ENCODE measurements at regions not wholly inside any gene's neighbourhood (a gene's known extent, or its start where the extent isn't known, plus 50 kb on each side); places are given as distances from the start of the nearest gene placed in this dataset.
A peak's percentile ranks its signal among the peaks of the same experiment; 100 is the strongest.

DNA sequence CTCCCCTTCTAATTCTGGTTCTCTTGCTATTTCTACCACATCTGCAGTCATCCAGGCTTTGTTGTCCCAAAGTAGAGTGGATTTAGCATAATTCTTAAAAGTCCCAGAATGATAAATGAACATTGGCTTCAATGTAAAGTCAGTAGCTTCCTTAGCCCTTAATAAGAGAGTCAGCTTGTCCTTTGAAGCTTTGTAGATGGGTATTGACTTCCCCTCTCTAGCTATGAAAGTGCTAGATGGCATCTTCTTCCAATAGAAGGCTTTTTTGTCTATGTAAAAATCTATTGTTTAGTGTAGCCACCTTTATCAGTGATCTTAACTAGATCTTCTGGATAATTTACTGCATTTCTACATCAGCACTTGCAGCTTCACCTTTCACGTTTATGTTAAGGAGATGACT lies 181.4 kb upstream of the B3GALT2 start:
- no peak for ATAC-seq
- Mint-ChIP-seq H3K9me3 (no peaks in the 10 kb centered on the region), H3K4me1 (peaks cover 17% of the 10 kb centered on the region), H3K4me3 (peak overlapping the region in 1 of 2 donors; percentile 59), H3K27me3 (no peaks in the 10 kb centered on the region), H3K27ac (no peak overlapping the region)
- DNase-seq: no peak

DNA sequence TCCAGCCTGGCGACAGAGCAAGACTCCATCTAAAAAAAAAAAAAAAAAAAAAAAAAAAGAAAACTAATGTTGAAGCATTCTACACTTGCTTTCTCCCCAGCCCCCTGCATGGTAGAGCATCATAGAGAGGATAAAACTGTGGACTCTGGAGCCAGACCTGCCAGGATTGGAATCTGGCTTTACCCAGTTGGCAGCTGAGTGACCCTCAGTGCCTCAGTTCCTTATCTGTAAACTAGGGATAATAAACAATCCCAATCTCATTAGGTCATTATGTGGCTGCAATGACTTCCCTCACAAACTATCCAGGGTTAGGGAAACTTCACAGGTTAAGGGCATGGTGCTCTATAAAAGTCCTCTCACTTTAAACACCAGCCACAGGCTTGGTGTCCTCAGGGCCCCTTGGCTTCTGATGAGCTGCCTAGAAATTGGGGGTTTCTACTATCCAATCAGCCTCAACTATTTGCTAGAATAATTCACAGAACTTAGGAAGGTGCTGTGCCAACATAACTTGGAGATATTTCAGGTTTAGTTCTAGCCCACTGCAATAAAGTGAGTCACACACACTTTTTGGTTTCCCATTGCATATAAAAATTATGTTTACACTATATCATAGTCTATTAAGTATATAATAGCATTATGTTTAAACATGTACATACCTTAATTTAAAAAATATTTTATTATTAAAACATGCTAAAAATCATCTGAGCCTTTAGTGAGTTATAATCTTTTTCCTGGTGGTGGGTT lies 180.5 kb upstream of the B3GALT2 start:
- no peak for ATAC-seq
- H3K9me3 Mint-ChIP-seq: no peaks in the 10 kb centered on the region
- H3K27me3 Mint-ChIP-seq: no peaks in the 10 kb centered on the region
- H3K4me3 Mint-ChIP-seq: no peak overlapping the region
- H3K27ac Mint-ChIP-seq: no peak overlapping the region
- DNase-seq: no peak
- H3K4me1 Mint-ChIP-seq: peaks cover 15% of the 10 kb centered on the region

DNA sequence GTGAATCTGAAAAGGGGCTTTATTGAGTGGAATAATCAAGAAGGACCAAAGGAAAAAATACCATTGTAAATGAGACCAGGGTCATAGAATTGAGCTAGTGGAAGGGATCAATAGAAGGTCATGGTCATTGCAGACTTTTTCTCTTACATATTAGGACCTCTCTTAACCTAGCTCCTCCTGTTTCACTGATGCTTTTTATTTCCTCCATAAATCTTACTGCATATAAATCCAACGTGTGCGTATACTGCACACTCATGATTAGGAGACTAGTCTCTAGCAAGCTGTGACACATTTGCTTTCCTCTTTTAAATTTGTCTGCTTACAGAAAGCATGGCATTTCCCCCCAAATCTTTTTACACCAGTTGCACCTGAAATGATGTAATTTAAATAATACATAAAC lies 179.6 kb upstream of the B3GALT2 start:
- DNase-seq: no peak
- Mint-ChIP-seq H3K27me3 (no peaks in the 10 kb centered on the region), H3K27ac (peak overlapping the region in 1 of 2 donors; percentile 43), H3K4me1 (peaks cover 12% of the 10 kb centered on the region), H3K4me3 (no peak overlapping the region), H3K9me3 (no peaks in the 10 kb centered on the region)
- ATAC-seq: no peak

DNA sequence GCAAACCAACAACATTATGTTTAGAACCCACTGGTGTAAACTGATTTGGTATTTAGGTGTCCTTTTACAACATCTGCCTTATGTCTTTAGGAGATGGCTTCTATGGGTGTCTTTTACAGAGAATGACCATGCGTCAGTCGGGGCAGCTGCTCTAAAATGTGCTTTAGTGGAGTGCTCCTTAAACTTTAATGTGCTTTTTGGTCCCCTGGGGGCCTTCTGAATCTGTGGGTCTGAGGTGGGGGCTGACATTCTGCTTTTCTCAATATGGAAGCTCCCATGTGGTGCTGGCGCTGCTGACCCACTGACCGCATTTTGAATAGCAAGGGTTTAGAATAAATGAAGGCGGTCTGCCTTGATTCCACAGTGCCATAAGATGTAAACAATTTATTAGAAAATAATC lies 173.2 kb upstream of the B3GALT2 start:
- Mint-ChIP-seq H3K27me3 (no peaks in the 10 kb centered on the region), H3K4me1 (no peaks in the 10 kb centered on the region), H3K9me3 (no peaks in the 10 kb centered on the region), H3K27ac (no peak overlapping the region), H3K4me3 (no peak overlapping the region)
- no peak for ATAC-seq
- no peak for DNase-seq

DNA sequence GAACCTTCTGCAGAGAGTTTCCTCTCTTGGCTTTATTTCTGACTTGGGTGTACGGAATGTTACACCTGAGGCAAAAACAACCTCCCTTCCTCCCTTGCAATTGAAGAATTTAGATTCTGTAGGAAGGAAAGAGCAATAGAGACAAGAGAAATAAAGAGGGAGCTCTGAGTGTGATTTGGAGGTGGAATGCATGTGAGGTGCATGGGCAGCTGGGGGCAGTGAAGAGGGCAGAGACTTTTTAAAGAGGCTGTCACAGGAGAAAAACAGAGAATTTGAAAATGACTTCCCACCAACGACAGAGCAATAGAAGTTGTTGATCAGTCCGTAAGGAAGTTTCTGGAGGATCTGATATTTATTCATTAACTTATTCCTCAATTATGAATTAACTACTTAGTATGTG lies 172.0 kb upstream of the B3GALT2 start:
- no peaks in the 10 kb centered on the region for H3K27me3 Mint-ChIP-seq
- no peak overlapping the region for H3K27ac Mint-ChIP-seq
- H3K4me3 Mint-ChIP-seq: no peak overlapping the region
- H3K9me3 Mint-ChIP-seq: no peaks in the 10 kb centered on the region
- no peak for DNase-seq
- no peaks in the 10 kb centered on the region for H3K4me1 Mint-ChIP-seq
- ATAC-seq: no peak

DNA sequence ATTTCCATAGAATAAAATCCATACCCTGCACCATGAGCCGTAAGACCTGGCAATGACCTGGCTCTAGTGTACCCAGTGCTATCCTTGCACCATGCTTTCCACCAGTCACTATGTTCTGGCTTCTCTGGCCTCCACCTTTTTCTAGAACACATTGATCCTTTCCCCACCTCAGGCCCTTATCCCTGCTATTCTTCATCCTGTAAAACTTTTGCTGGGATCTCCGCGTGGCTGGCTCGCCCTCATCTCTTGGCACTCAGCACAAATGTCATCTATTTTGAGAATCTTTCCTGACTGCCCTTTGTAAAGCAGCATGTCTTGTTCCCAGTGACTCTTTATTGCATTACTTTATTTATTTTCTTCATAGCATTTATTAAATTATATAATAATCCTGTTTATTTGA lies 169.8 kb upstream of the B3GALT2 start:
- DNase-seq (no peak), ATAC-seq (no peak)
- Mint-ChIP-seq H3K4me3 (no peak overlapping the region), H3K27ac (no peak overlapping the region), H3K27me3 (no peaks in the 10 kb centered on the region), H3K9me3 (no peaks in the 10 kb centered on the region), H3K4me1 (no peaks in the 10 kb centered on the region)

DNA sequence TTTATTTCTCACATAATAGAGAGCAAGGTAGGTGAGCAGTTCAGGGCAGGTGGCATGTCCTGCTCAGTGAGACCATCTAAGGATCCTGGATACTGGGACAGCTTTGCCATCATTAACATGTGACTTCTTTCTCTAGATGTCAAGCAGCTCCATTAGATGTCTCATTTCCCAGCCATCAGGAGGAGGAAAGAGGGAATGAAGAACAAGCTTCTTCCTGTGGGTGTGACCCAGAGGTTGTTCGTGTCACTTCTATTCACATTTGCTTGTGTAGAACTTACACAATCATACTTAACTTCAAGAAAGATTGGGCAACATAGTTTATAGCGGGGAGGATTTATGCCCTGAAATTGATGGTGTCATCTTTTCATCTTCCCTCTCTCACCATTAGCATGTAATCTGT lies 169.2 kb upstream of the B3GALT2 start:
- no peak for DNase-seq
- no peaks in the 10 kb centered on the region for H3K27me3 Mint-ChIP-seq
- no peak for ATAC-seq
- no peaks in the 10 kb centered on the region for H3K4me1 Mint-ChIP-seq
- H3K27ac Mint-ChIP-seq: no peak overlapping the region
- H3K9me3 Mint-ChIP-seq: no peaks in the 10 kb centered on the region
- no peak overlapping the region for H3K4me3 Mint-ChIP-seq

DNA sequence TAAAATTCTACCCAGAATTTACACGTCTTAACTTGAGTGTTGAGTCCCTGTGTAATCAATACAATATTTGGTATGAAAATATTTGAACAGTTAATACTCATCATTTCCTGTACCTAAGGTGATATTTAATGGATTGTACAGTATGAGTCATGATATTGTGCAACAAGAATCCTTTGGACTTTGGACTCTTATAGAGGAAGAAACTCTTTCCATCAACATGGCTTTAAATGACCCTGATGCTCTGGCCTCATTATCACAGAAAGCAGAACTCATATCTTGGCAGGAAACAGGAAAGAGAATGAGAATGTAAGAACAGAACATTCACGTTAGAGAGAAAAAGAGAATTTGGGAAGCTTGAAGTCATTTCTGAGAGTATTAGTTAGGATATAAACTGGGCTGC lies 168.8 kb upstream of the B3GALT2 start:
- DNase-seq: no peak
- no peaks in the 10 kb centered on the region for H3K9me3 Mint-ChIP-seq
- no peak for ATAC-seq

DNA sequence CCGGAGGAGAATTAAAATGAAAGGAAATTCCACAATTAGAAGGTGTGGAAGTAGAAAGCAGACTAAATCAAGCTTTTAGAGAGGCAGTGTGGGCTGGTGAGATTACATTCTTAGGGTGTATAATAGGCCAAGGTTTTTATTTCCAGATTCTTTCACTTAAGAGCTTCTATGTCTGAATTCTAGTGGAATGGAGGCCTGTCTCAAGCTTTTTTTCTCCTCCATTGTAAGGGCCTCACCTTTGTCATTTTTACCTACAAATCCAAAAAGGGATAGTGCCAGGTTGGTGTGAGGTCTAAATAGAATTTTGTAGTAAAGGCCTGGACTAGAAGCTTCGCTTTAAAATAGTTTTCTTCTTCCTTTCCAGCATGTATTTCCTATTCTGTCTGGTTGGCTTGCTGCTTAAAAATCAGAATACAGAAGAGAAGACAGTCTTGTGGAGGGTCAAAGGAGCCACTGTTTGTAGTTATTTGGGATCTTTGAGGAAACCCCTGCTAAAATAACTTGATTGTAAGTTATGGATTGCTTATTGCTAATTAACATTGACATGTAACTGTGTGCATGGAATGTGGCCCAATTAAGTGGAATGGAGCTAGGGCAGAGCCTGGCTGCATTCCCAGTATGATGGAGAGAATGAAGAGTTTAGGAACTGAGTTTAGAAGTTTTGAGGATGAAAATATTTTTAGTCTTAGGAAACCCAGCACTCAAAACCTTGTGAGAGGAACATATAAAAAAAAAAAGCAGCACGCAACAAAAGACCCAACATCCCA lies 162.5 kb upstream of the B3GALT2 start:
- Mint-ChIP-seq H3K27ac (no peak overlapping the region), H3K27me3 (no peaks in the 10 kb centered on the region), H3K9me3 (no peaks in the 10 kb centered on the region), H3K4me1 (no peaks in the 10 kb centered on the region), H3K4me3 (no peak overlapping the region)
- no peak for ATAC-seq
- DNase-seq: no peak

More for the DNA sequence above, 168.8 kb upstream of the B3GALT2 start:
- H3K27me3 Mint-ChIP-seq: no peaks in the 10 kb centered on the region
- no peak overlapping the region for H3K4me3 Mint-ChIP-seq
- H3K27ac Mint-ChIP-seq: no peak overlapping the region
- no peaks in the 10 kb centered on the region for H3K4me1 Mint-ChIP-seq

DNA sequence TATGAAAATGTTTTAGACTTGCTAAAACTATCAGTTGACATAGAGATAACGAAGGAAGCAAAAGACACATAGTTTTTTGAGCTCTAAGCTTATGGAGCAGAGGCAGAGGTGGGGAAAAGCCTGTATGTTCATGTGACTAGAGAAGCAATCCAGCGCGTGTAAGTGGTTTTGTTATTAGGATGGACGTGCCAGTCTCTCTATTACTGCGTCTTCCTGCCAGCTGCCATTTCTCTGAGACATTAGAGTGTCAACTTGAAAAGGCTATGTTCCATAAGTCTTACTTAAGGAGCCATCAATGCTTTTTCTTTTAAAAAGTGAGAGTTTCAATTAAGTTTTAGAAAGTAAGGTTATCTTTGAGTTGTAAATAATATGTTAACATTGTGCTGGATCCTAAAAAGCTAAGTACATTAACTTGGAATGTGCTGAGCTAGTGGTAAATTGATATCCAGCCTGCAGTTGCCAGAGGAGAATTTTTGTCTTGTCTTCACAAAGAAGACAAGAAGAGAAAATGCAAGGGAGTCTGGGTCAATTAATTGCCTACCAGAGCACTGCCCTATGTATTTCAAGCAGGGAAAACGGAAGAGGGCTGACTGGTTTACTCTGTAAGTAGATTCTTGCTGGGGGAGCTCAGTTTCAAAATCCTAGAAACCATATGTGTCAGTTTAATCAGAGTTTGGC lies 161.8 kb upstream of the B3GALT2 start:
- no peaks in the 10 kb centered on the region for H3K9me3 Mint-ChIP-seq
- H3K4me1 Mint-ChIP-seq: no peaks in the 10 kb centered on the region
- H3K27ac Mint-ChIP-seq: no peak overlapping the region
- H3K27me3 Mint-ChIP-seq: no peaks in the 10 kb centered on the region
- H3K4me3 Mint-ChIP-seq: no peak overlapping the region
- ATAC-seq: no peak
- no peak for DNase-seq

DNA sequence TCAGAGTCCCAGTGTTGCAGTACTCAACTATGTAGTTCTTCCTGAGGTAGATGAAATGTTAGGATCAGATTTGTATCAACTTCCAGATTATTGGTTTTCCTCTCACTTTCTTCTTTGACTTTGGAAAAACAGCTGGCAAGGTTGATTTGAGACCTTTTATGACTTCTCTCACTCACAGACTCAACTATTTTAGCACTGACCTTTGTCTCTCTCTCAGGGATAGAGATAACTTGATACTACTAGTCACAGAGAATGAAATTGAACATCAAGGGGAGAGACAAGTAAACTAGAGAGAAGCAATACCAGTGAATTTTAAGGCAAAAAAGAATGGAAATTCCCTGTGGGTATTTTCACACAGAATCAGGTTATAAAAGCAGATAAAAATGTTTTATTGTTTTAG lies 159.7 kb upstream of the B3GALT2 start:
- no peak for DNase-seq
- H3K9me3 Mint-ChIP-seq: no peaks in the 10 kb centered on the region
- ATAC-seq: no peak
- H3K27ac Mint-ChIP-seq: no peak overlapping the region
- H3K27me3 Mint-ChIP-seq: no peaks in the 10 kb centered on the region
- H3K4me1 Mint-ChIP-seq: no peaks in the 10 kb centered on the region
- no peak overlapping the region for H3K4me3 Mint-ChIP-seq

DNA sequence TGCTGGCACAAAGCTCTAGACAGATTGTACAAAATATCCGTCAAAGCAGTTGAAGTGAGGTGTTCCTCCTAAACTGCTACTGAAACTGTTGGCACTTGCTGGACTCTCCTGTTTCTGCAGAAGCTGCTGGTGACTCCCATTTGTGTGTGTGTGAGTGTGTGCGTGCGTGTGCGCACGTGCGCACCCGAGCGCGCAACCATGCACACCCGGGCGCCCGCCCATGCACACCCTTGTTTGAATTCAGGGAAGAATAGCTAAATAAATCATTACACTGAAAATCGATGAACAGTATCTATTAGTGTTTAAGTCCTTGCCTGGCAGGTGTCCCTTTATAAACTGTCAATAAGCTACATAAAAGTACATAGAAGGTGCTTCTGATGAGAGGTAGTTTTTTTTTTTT lies 156.4 kb upstream of the B3GALT2 start:
- DNase-seq (no peak), ATAC-seq (no peak)
- Mint-ChIP-seq H3K27ac (no peak overlapping the region), H3K4me3 (no peak overlapping the region), H3K4me1 (peaks cover 5% of the 10 kb centered on the region), H3K27me3 (no peaks in the 10 kb centered on the region), H3K9me3 (no peaks in the 10 kb centered on the region)

DNA sequence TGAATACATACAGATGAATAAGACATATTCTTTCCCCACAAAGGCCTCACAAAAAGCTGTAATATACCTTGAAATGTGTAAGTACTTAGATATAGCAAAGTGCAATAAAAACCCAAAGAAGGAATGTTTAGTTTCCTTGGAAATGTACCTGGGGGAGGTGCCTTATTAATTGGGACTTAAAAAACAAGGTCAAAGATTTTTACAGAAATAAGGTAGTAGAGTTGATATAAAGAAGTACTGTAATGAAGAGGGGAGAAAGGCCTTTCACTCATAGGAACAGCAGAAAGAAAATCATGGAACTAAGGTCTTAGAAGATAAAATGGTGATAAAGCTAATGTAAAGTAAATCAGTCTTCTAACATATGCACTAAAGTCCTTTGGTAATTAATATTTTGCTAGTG lies 153.9 kb upstream of the B3GALT2 start:
- Mint-ChIP-seq H3K27me3 (no peaks in the 10 kb centered on the region), H3K4me1 (peaks cover 5% of the 10 kb centered on the region), H3K4me3 (no peak overlapping the region), H3K27ac (no peak overlapping the region), H3K9me3 (no peaks in the 10 kb centered on the region)
- DNase-seq: no peak
- no peak for ATAC-seq

DNA sequence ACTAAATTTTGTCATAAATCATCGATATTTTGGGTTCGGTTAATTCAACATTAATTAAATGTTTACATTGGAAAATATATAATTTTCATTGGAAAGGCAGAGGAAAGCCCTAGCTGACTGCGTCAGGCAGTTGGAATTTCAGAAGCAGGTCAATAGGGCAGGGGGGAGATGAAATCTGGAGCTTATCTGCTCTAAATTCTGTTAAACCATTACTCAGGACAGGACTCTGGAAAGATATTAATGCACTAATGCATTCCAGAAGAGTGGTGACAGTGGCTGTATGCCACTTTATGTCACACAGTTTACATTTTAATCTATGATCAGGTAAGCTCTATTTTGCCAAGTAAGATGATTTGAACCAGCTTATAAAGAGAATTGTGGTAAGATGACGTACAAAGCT lies 153.0 kb upstream of the B3GALT2 start:
- Mint-ChIP-seq H3K27ac (no peak overlapping the region), H3K4me3 (no peak overlapping the region), H3K27me3 (no peaks in the 10 kb centered on the region), H3K9me3 (peaks cover 0 to 7% of the 10 kb centered on the region in 2 donors), H3K4me1 (peaks cover 5% of the 10 kb centered on the region)
- no peak for DNase-seq
- ATAC-seq: no peak

DNA sequence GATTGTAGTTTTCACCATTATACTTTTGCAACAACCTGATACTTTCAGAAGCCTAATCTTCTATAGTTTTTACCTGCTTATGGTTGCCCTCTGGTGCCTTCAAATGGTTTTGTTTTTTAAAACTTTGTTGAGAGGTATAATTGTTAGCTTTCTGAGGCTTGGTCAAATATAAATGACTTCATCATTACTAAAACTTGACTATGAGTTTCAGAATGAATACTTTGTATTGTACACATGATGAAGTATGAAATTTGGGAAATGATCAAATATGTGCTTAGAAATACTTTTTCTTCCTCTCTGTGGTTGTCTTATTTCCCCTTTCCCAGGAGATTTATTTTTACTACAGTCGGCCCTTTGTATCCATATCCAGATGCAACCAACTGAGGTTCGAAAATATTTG lies 151.8 kb upstream of the B3GALT2 start:
- Mint-ChIP-seq H3K4me3 (no peak overlapping the region), H3K27me3 (no peaks in the 10 kb centered on the region), H3K9me3 (peaks cover 0 to 14% of the 10 kb centered on the region in 2 donors), H3K4me1 (peaks cover 5% of the 10 kb centered on the region), H3K27ac (peak overlapping the region in 1 of 2 donors; percentile 57)
- no peak for DNase-seq
- ATAC-seq: peak; percentile 60

DNA sequence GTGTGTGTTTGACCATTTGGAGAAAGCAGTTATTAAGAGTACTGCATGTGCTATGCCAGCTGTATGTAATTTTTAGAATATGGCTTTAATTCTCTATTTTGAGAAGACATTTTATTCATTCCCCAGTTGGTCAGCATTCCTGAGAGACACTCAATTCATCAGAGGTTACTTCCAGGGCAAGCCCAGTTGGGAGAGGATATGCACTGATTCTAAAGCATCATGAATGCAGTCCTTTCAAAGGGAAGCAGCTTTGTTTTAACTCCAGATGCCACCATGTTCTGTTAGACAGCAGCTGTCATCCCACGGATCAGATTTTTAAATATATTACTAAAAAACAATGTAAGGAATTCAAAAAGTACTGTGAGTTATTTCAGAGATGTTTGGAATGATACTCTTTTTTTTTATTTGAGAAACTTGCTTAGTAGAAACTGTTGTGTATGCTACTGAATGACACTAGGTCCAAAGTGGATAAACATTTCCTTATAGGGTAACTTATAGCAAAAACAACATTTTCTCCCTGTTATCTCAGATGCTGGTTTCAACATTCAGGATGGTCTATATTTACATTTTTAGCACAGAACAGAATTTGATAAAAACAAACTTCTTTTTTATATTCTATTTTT lies 149.5 kb upstream of the B3GALT2 start:
- ATAC-seq (no peak), DNase-seq (no peak)
- Mint-ChIP-seq H3K4me3 (no peak overlapping the region), H3K27ac (no peak overlapping the region), H3K4me1 (peaks cover 5% of the 10 kb centered on the region), H3K27me3 (no peaks in the 10 kb centered on the region), H3K9me3 (peaks cover 12 to 22% of the 10 kb centered on the region in 2 donors)
